ENCODE measurements at regions not wholly inside any gene's neighbourhood (a gene's known extent, or its start where the extent isn't known, plus 50 kb on each side); places are given as distances from the start of the nearest gene placed in this dataset.

DNA sequence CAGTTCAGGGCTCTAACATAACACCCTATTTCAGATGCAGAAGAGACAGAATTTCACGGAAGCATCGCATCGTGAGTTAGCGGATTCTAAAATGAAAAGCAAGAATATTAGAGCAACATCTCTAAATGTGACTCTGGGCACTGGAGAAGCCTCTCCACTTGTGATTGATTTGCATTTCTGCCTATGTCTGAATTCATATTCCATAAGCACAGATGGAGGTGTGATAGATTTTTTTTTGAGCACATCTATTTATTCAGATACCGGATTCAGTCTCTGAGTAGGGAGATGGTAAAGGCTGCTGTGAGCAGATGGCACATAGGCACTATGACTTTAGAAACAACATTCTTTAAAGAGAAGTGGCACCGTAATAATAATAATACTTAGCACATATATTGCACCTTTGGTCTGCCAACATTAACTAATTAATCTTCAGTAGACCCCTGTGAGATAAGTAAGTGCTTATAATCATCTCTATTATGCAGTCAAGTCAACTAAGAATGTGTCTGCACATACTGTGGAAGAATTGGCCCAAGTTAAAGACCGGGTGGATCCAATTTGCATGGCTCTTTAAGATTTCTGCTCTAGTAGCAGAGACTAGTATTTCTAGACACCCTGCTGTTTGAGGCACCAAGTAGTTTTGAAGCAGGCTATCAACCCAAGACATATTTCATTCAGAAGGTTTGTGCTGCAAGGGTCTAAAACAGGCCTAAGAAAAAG is 685.0 kb downstream of the CETN3 start:
- no peak for DNase-seq
- H4K91ac ChIP-seq (ENCODE audit: insufficient read depth, low read depth, low read length): no peak overlapping the region
- TF ChIP-seq CHD1 (IDR thresholded peaks at IDR 0.05; ENCODE audit: low read depth, low read length): no peak
- no peak for TF ChIP-seq RCOR1 (IDR thresholded peaks at IDR 0.05; ENCODE audit: insufficient replicate concordance, low read length)
- CTCF ChIA-PET: interaction anchor here (0.6 kb wide), 1 partner anchor 1284 kb away, joined by 5 read pairs; no protein-coding TSS in a partner anchor
- no peak overlapping the region for H2BK5ac ChIP-seq (ENCODE audit: low read depth, low read length, poor library complexity, severe bottlenecking)
- no peak overlapping the region for H3K23ac ChIP-seq (ENCODE audit: low read depth, low read length)
- no peak overlapping the region for H4K8ac ChIP-seq (ENCODE audit: low read depth in 2 of 2, low read length in 2 of 2)
- H2BK120ac ChIP-seq (ENCODE audit: low read depth, low read length): no peak overlapping the region
- no peak overlapping the region for H3K4me2 ChIP-seq (ENCODE audit: low read depth, low read length)
- no peak overlapping the region for H3K4ac ChIP-seq (ENCODE audit: low read depth, low read length)
- dilution Hi-C loops (cut with HindIII; ENCODE audit: low sequenced_read_pairs, unreplicated experiment) (no loop called here), intact Hi-C loops (cut with micrococcal nuclease) (no loop called here), in situ Hi-C loops (cut with MboI; ENCODE audit: low sequenced_read_pairs) (no loop called here)
- no TSS peak for BruUV-seq (replicated peaks)
- POLR2A ChIA-PET (ENCODE audit: unreplicated experiment): no interaction called here
- H3K4me3 ChIP-seq (ENCODE audit: insufficient read depth, low read depth, low read length): no peak overlapping the region
- no peak overlapping the region for H2BK15ac ChIP-seq (ENCODE audit: low read depth, low read length)
- no peaks in the 10 kb centered on the region for H3K27me3 ChIP-seq (ENCODE audit: control insufficient read depth, insufficient read depth, low read length)
- no peak overlapping the region for H2AFZ ChIP-seq (replicated peaks; ENCODE audit: low read length, poor library complexity)
- no peaks in the 10 kb centered on the region for H3K36me3 ChIP-seq (ENCODE audit: control insufficient read depth, insufficient read depth, low read length)
- no peak overlapping the region for H3K14ac ChIP-seq (replicated peaks; ENCODE audit: low read depth, low read length)
- H3K9me1 ChIP-seq (ENCODE audit: insufficient read depth, low read length): no peaks in the 10 kb centered on the region
- no peak overlapping the region for H2AK5ac ChIP-seq (ENCODE audit: low read depth, low read length)
- no peak overlapping the region for H3K9ac ChIP-seq (ENCODE audit: low read depth, low read length)
- H4K20me1 ChIP-seq (ENCODE audit: insufficient read depth, low read length): no peaks in the 10 kb centered on the region
- H3K27ac ChIP-seq (ENCODE audit: insufficient read depth, low read length): no peak overlapping the region
- no peak overlapping the region for H2BK20ac ChIP-seq (ENCODE audit: low read depth, low read length)
- no peak overlapping the region for H2AK9ac ChIP-seq (replicated peaks; ENCODE audit: low read depth, low read length, poor library complexity)
- no peak overlapping the region for H4K5ac ChIP-seq (ENCODE audit: low read depth, low read length)
- no peaks in the 10 kb centered on the region for H3K79me1 ChIP-seq (ENCODE audit: low read depth in 1 of 2, low read length in 2 of 2)
- 0% methylated on average over 1 of the region's 7 CpGs; no CpG with 5 or more reads in 1 of the 2 experiments for WGBS, 2 experiments (ENCODE audit: extremely low coverage in 2 of 2, insufficient read length in 1 of 2)
- no peak for ATAC-seq (ENCODE audit: low read depth)
- no peak overlapping the region for H3K18ac ChIP-seq (ENCODE audit: low read depth, low read length)
- H3K4me1 ChIP-seq (ENCODE audit: control insufficient read depth, insufficient read depth, low read length): no peaks in the 10 kb centered on the region
- no peaks in the 10 kb centered on the region for H3K9me3 ChIP-seq (ENCODE audit: control insufficient read depth, insufficient read depth, low read length)
- no peak overlapping the region for H3K56ac ChIP-seq (ENCODE audit: extremely low read depth, insufficient read depth, low read length)
